ENCODE measurements at regions not wholly inside any gene's neighbourhood (a gene's known extent, or its start where the extent isn't known, plus 50 kb on each side); places are given as distances from the start of the nearest gene placed in this dataset.

- Histone ChIP-seq H3K9me3 (no peaks in the 10 kb centered on the region), H3K4me1 (no peaks in the 10 kb centered on the region), H3K36me3 (no peaks in the 10 kb centered on the region), H3K4me3 (no peak overlapping the region), H3K27me3 (no peaks in the 10 kb centered on the region), H3K27ac (no peak overlapping the region)
- WGBS, result no CpG with 5 or more reads among the region's 8 CpGs
- no peak for DNase-seq (ENCODE audit: low spot score in 2 of 2)
- no peak for TF ChIP-seq POLR2A (IDR thresholded peaks at IDR 0.05)
- no peak for TF ChIP-seq EP300 (IDR thresholded peaks at IDR 0.05)
- no peak for TF ChIP-seq POLR2AphosphoS5 (IDR thresholded peaks at IDR 0.05)
- no peak for TF ChIP-seq CTCF (IDR thresholded peaks at IDR 0.05)
Observed at GRCh38 chrY:8705636-8706300, 631.5 kb upstream of the TSPY4 start.

- Histone ChIP-seq H3K36me3 (no peaks in the 10 kb centered on the region), H3K4me1 (no peaks in the 10 kb centered on the region), H3K27ac (no peak overlapping the region), H3K9me3 (no peaks in the 10 kb centered on the region), H3K4me3 (no peak overlapping the region), H3K27me3 (no peaks in the 10 kb centered on the region)
- WGBS, result no CpG with 5 or more reads among the region's 1 CpG
- no peak for TF ChIP-seq EP300 (IDR thresholded peaks at IDR 0.05)
- no peak for TF ChIP-seq CTCF (IDR thresholded peaks at IDR 0.05)
- TF ChIP-seq POLR2AphosphoS5 (IDR thresholded peaks at IDR 0.05), result no peak
- TF ChIP-seq POLR2A (IDR thresholded peaks at IDR 0.05), result no peak
- no peak for DNase-seq (ENCODE audit: low spot score in 2 of 2)
Observed at GRCh38 chrY:8712296-8712695, 625.0 kb upstream of the TSPY4 start.

GRCh38 chrY:8715226-8715625, 622.0 kb upstream of the TSPY4 start:
- no CpG with 5 or more reads among the region's 3 CpGs for WGBS
- TF ChIP-seq POLR2A (IDR thresholded peaks at IDR 0.05), result no peak
- TF ChIP-seq CTCF (IDR thresholded peaks at IDR 0.05), result no peak
- TF ChIP-seq EP300 (IDR thresholded peaks at IDR 0.05), result no peak
- no peak for TF ChIP-seq POLR2AphosphoS5 (IDR thresholded peaks at IDR 0.05)

GRCh38 chrY:8726616-8727015, 610.6 kb upstream of the TSPY4 start:
- DNase-seq (ENCODE audit: low spot score in 2 of 2), result no peak
- Histone ChIP-seq H3K36me3 (no peaks in the 10 kb centered on the region), H3K4me3 (no peak overlapping the region), H3K27me3 (no peaks in the 10 kb centered on the region), H3K9me3 (no peaks in the 10 kb centered on the region), H3K4me1 (no peaks in the 10 kb centered on the region), H3K27ac (no peak overlapping the region)
- no peak for TF ChIP-seq POLR2A (IDR thresholded peaks at IDR 0.05)
- TF ChIP-seq CTCF (IDR thresholded peaks at IDR 0.05), result no peak
- no peak for TF ChIP-seq EP300 (IDR thresholded peaks at IDR 0.05)
- no peak for TF ChIP-seq POLR2AphosphoS5 (IDR thresholded peaks at IDR 0.05)
- WGBS, result no CpG with 5 or more reads among the region's 6 CpGs

More at GRCh38 chrY:8715226-8715625, 622.0 kb upstream of the TSPY4 start:
- Histone ChIP-seq H3K4me1 (no peaks in the 10 kb centered on the region), H3K4me3 (no peak overlapping the region), H3K9me3 (no peaks in the 10 kb centered on the region), H3K27ac (no peak overlapping the region), H3K36me3 (no peaks in the 10 kb centered on the region), H3K27me3 (no peaks in the 10 kb centered on the region)
- no peak for DNase-seq (ENCODE audit: low spot score in 2 of 2)

GRCh38 chrY:8729971-8730370, 607.3 kb upstream of the TSPY4 start:
- no peaks in the 10 kb centered on the region for H3K36me3 ChIP-seq
- no peak overlapping the region for H3K27ac ChIP-seq
- no peaks in the 10 kb centered on the region for H3K27me3 ChIP-seq
- TF ChIP-seq CTCF (IDR thresholded peaks at IDR 0.05), result no peak
- TF ChIP-seq POLR2AphosphoS5 (IDR thresholded peaks at IDR 0.05), result no peak
- TF ChIP-seq POLR2A (IDR thresholded peaks at IDR 0.05), result no peak
- no peak for TF ChIP-seq EP300 (IDR thresholded peaks at IDR 0.05)
- H3K4me3 ChIP-seq, result no peak overlapping the region
- DNase-seq (ENCODE audit: low spot score in 2 of 2), result no peak
- H3K9me3 ChIP-seq, result no peaks in the 10 kb centered on the region
- WGBS, result no CpG with 5 or more reads among the region's 9 CpGs
- no peaks in the 10 kb centered on the region for H3K4me1 ChIP-seq
